AG09319 (cell line): ENCODE measurements at regions not wholly inside any gene's neighbourhood (a gene's known extent, or its start where the extent isn't known, plus 50 kb on each side); places are given as distances from the start of the nearest gene placed in this dataset.

Experiments used
- DNase-seq: peaks from one replicate; pipeline ENCODE4 v3.0.0-alpha.2; 2010; ENCODE audit warnings: low read depth; ENCODE audit errors: extremely low read depth
- TF ChIP-seq, protein P1 (sequence below): IDR thresholded peaks from 2 replicates; pipeline ENCODE4 v1.5.1; 2011; ENCODE audit warnings: low read depth, mild to moderate bottlenecking, inconsistent platforms, low read length, moderate library complexity

DNA sequence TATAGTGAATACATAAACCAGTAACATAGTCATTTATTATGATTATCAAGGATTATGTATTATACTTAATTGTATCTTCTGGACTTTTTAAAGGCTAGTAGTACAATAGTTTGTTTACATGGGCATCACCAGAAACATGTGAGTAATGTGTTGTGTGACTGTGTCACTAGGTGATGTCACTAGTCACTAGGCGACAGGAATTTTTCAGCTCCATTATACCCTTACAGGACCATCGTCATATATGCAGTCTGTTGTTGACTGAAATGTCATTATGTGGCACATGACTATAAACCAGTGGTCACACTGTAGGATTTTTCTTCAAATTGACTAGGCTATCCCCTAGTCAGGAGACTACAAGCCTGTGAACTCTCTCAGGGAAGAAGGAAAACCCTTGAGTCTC, 86.5 kb upstream of the CENPW start:
- no peak for DNase-seq
- TF ChIP-seq, protein P1, sequence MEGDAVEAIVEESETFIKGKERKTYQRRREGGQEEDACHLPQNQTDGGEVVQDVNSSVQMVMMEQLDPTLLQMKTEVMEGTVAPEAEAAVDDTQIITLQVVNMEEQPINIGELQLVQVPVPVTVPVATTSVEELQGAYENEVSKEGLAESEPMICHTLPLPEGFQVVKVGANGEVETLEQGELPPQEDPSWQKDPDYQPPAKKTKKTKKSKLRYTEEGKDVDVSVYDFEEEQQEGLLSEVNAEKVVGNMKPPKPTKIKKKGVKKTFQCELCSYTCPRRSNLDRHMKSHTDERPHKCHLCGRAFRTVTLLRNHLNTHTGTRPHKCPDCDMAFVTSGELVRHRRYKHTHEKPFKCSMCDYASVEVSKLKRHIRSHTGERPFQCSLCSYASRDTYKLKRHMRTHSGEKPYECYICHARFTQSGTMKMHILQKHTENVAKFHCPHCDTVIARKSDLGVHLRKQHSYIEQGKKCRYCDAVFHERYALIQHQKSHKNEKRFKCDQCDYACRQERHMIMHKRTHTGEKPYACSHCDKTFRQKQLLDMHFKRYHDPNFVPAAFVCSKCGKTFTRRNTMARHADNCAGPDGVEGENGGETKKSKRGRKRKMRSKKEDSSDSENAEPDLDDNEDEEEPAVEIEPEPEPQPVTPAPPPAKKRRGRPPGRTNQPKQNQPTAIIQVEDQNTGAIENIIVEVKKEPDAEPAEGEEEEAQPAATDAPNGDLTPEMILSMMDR, result no peak

DNA sequence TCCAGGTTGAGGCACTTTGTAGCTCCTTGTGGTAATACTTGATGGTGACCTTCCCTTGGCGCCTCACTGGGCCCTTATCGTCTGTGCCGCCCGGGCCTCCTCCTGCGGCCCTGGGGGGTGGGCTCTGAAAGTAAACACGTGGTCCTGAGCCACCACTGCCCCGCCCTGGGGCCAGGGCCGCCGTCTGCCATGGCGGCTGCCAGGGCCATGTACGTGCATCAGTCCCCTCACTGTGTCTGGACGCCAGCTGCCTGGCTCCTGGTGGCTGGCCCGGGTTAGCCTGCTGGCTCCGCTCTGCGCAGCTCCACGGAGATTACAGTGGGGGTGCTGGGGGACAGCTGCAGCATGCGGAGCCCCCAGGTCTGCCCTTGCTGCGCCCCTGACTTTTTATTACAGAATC, 81.8 kb upstream of the CENPW start:
- no peak for DNase-seq
- TF ChIP-seq, protein P1, result no peak

DNA sequence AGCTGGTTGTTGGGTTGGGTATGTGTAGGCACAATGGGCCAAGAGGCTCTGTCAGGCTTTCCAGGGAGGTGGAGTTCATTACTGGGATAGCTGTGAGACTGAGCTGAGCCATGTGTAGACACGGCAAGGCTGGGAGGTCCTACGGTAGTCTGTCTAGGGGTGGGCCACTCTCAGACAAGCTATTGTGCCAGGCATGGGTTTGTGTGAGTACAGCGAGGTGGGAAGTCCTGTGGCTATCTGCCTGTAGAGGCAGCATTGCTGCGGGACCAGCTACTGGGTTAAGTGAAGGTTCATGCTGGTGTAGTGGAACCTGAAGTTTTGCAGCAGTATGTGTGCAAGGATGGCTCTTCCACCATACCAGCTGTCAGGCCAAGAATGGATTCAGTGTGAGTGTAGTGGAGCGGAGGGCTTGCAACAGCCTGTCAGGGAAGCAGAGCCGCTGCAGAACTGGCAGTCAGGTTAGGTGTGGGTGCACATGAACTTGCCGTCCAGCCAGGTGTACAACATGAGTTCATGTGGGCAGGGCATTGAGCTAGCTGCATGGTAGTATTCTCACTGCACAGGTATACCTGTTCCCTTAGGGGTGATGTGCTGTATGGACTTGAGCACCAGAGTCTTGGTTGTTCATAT, 78.0 kb upstream of the CENPW start:
- TF ChIP-seq, protein P1, result no peak
- DNase-seq, result no peak

DNA sequence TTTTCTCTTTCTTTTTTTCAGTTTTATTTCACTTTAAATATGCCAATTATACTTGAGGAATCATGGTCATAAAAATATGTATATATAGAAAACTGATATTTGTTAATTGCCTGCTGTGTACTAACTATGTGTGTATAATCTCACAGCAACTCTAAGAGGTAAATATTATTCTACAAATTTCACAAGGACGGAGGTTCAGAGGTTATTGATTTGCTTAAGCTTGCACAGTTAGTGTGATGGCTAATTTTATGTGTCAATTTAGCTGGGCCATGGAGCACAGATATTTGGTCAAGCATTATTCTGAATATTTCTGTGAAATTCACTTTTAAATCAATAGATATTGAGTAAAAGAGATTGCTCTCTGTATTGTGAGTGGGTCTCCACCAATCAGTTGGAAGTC, 75.7 kb upstream of the CENPW start:
- TF ChIP-seq, protein P1, result no peak
- no peak for DNase-seq

DNA sequence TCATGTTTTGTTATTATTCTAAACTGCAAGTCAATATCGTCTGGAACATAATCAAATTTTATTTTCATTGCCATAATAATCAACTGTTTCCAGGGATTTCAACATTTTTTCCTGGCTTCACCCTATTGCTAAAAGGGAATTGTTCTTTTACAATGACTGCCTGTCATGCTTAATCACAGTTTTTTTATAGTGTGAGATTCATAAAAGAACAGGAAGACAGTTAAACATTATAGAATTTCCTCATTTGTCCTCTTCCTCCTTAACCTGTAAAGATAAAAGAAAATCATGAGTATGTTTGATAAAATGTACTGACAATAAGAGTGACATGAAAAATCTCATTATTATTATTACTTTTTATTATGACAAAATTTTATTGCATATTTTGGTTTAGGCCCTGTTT, 73.3 kb upstream of the CENPW start:
- TF ChIP-seq, protein P1, result no peak
- DNase-seq, result no peak

DNA sequence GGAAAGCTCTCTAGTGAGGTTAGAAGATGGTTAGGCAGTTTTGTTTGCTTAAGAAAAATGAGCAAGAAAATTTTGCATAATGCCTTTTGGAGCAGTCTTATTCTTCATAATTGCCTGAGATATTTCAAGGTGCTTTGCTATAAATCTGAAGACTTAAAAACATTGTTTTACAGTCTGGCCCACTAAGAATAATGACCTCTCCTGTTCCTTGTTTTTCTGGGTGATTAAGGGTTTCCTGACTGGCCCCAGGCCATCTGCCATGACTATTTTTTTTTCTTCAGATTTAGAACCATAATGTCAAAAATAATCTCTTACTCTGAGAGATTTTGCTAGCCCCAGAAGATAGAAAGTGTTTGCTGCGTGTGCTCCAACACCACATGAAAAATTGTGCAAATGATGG, 72.3 kb upstream of the CENPW start:
- no peak for DNase-seq
- TF ChIP-seq, protein P1, result no peak

DNA sequence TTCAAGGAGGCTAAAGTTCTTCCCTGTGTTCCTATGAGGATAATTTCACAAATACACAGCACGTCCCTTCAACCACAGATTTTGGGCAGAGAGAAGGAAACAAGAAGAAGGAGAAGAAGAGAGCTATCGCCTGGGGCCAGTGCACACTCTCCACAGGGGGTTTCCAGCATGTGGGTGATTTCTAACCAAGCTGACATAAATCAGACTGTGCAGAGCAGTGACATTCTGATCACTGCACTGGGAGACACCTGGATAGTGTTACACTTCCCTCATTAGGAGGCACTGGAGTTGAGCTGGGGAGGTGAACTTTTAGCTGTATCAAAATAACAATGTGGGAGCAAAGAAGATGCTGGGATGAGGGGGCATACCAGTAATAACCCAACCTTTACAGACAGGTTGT, 71.8 kb upstream of the CENPW start:
- TF ChIP-seq, protein P1, result no peak
- no peak for DNase-seq
